ENCODE measurements at regions not wholly inside any gene's neighbourhood (a gene's known extent, or its start where the extent isn't known, plus 50 kb on each side); places are given as distances from the start of the nearest gene placed in this dataset.

- ATAC-seq, result no peak
- Histone ChIP-seq H3K9ac (ENCODE audit: insufficient read depth in 1 of 2, low read depth in 2 of 2, low read length in 2 of 2) (no peak overlapping the region), H3K27ac (ENCODE audit: extremely low read depth, low read depth, low read length) (no peak overlapping the region), H3K27me3 (ENCODE audit: control insufficient read depth in 2 of 2, insufficient read depth in 2 of 2, low read length in 2 of 2) (no peaks in the 10 kb centered on the region), H3K4me3 (no peak overlapping the region), H3K4me2 (ENCODE audit: insufficient read depth, low read length) (no peak overlapping the region), H2AFZ (ENCODE audit: low read depth, low read length) (no peak overlapping the region), H3K4me1 (replicated peaks in 1 of 2; ENCODE audit: control insufficient read depth in 2 of 2, insufficient read depth in 2 of 2, low read length in 2 of 2) (no peaks in the 10 kb centered on the region), H3K9me1 (ENCODE audit: control insufficient read depth, insufficient read depth, low read length) (no peaks in the 10 kb centered on the region), H3K36me3 (ENCODE audit: control insufficient read depth, insufficient read depth, low read length) (no peaks in the 10 kb centered on the region), H3K9me3 (replicated peaks; ENCODE audit: control insufficient read depth, insufficient read depth, low read depth, low read length) (no peaks in the 10 kb centered on the region), H3K79me2 (ENCODE audit: control insufficient read depth, insufficient read depth, low read length) (no peaks in the 10 kb centered on the region), H4K20me1 (replicated peaks; ENCODE audit: control insufficient read depth, insufficient read depth, low read length) (no peaks in the 10 kb centered on the region)
- no peak for FAIRE-seq
- intact Hi-C loops (cut with micrococcal nuclease) (no loop called here), in situ Hi-C loops (cut with MboI) (no loop called here)
- 0% methylated on average over 1 of the region's 1 CpG for WGBS (ENCODE audit: insufficient coverage, low coverage, missing lambda C conversion rate)
- BruUV-seq (replicated peaks), result no TSS peak
- no peak for DNase-seq (ENCODE audit: extremely low read depth in 1 of 4, low spot score in 3 of 4)
- ChIA-PET CTCF (ENCODE audit: low intra/inter-chr PET ratio) (no interaction called here), POLR2A (no interaction called here)
- no peak for TF ChIP-seq ATF6 (CRISPR knock-in tag; IDR thresholded peaks at IDR 0.05)
- no peak for TF ChIP-seq ZBTB11 (CRISPR knock-in tag; IDR thresholded peaks at IDR 0.05)
- no peak for TF ChIP-seq TEAD2 (tag; IDR thresholded peaks at IDR 0.05)
- TF ChIP-seq USF2 (CRISPR knock-in tag; IDR thresholded peaks at IDR 0.05), result no peak
- no peak for TF ChIP-seq ZNF518B (CRISPR knock-in tag; IDR thresholded peaks at IDR 0.05)
- TF ChIP-seq FOXK1 (CRISPR knock-in tag; IDR thresholded peaks at IDR 0.05; ENCODE audit: borderline replicate concordance), result no peak
- no peak for TF ChIP-seq HNRNPH1 (optimal IDR thresholded peaks at IDR 0.05; ENCODE audit: low read depth, low read length)
- TF ChIP-seq RNF2 (IDR thresholded peaks at IDR 0.05), result no peak
- TF ChIP-seq HIVEP1 (CRISPR knock-in tag; IDR thresholded peaks at IDR 0.05), result no peak
- TF ChIP-seq NFE2 (IDR thresholded peaks at IDR 0.05; ENCODE audit: low read depth), result no peak
- TF ChIP-seq NCOR1 (IDR thresholded peaks at IDR 0.05), result no peak
- no peak for TF ChIP-seq SIN3A (IDR thresholded peaks at IDR 0.05; ENCODE audit: borderline replicate concordance in 2 of 2, control insufficient read depth in 1 of 2, low read depth in 2 of 2, low read length in 2 of 2)
These were observed 457.9 kb downstream of the TBC1D32 start for GRCh38 chr6:120876424-120876823.
